ENCODE measurements at regions not wholly inside any gene's neighbourhood (a gene's known extent, or its start where the extent isn't known, plus 50 kb on each side); places are given as distances from the start of the nearest gene placed in this dataset.

GRCh38 chr3:178060407-178060806 is 475.8 kb upstream of the KCNMB2 start:
- TF ChIP-seq EP300 (conservative IDR thresholded peaks at IDR 0.05; ENCODE audit: poor library complexity, severe bottlenecking) (no peak), POLR2AphosphoS5 (IDR thresholded peaks at IDR 0.05) (no peak), CTCF (IDR thresholded peaks at IDR 0.05; ENCODE audit: poor library complexity, severe bottlenecking) (no peak)

All from neural cell (in vitro differentiated cells).